Transverse colon (tissue), 4 donors: ENCODE measurements at regions not wholly inside any gene's neighbourhood (a gene's known extent, or its start where the extent isn't known, plus 50 kb on each side); places are given as distances from the start of the nearest gene placed in this dataset.

Experiments
- CTCF ChIP-seq, 5 experiments: fragments of 200-600 bp in 3 of 5; fragments of 450-650 bp in 2 of 5; sonication (generic) in 3 of 5; IDR thresholded peaks; 1 replicate in 2 of 5; 2 replicates in 3 of 5; pipeline ENCODE4 v1.5.1; 2016 to 2017; ENCODE audit warnings: antibody characterized with exemption in 5 of 5, inconsistent platforms in 3 of 5, mild to moderate bottlenecking in 2 of 5, moderate library complexity in 1 of 5
- POLR2A ChIP-seq: fragments of 450-650 bp; IDR thresholded peaks from one replicate; pipeline ENCODE4 v1.6.1; 2016; ENCODE audit warnings: antibody characterized with exemption, mild to moderate bottlenecking, moderate library complexity
- POLR2AphosphoS5 ChIP-seq, 3 donors: sonication (generic); formaldehyde crosslinking; IDR thresholded peaks; one replicate each; pipeline ENCODE4 v1.6.1; 2016; ENCODE audit warnings: antibody characterized with exemption in 3 of 3

GRCh38 chr5:71894091-71894490 lies 175.0 kb downstream of the CARTPT start:
- TF ChIP-seq POLR2A (no peak), CTCF (IDR thresholded peaks at IDR 0.05) (no peak), POLR2AphosphoS5 (IDR thresholded peaks at IDR 0.05) (no peak)
